Stomach (tissue), 4 donors: ENCODE measurements at regions not wholly inside any gene's neighbourhood (a gene's known extent, or its start where the extent isn't known, plus 50 kb on each side); places are given as distances from the start of the nearest gene placed in this dataset.

Experiments
- EP300 ChIP-seq: sonication (generic); formaldehyde crosslinking; IDR thresholded peaks from one replicate; pipeline ENCODE4 v1.6.1; 2017; ENCODE audit warnings: antibody characterized with exemption
- POLR2A ChIP-seq, 4 donors: fragments of 450-650 bp; IDR thresholded peaks; one replicate each; pipeline ENCODE4 v1.6.1; 2016; ENCODE audit warnings: antibody characterized with exemption in 4 of 4, control low read depth in 2 of 4, mild to moderate bottlenecking in 1 of 4, moderate library complexity in 1 of 4
- TF ChIP-seq, protein P1 (sequence below), 7 experiments: fragments of 450-650 bp in 4 of 7; fragments of 200-600 bp in 3 of 7; sonication (generic) in 3 of 7; IDR thresholded peaks; one replicate each; pipeline ENCODE4 v1.5.1; 2016 to 2019; ENCODE audit warnings: antibody characterized with exemption in 7 of 7, control low read depth in 2 of 7, mild to moderate bottlenecking in 1 of 7

DNA sequence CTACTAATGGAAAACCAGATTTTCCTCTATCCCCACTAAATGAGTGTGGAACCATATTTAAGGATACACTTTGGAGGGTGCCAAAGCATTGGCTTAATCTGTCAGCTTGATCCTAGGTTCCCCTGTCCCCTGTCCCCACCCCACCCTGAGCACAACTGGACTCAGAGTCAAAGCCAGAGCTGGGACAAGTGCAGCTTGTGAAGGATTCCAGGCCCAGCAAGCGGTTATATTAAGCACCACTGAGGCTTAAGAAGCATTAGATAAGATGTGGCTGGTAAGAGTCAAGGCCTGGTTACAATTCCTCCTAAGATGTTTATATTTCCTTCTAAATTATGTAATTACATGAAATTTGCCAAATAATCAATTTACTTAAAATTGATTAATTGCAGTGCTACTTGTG is 350.0 kb upstream of the GATB start:
- TF ChIP-seq, protein P1, sequence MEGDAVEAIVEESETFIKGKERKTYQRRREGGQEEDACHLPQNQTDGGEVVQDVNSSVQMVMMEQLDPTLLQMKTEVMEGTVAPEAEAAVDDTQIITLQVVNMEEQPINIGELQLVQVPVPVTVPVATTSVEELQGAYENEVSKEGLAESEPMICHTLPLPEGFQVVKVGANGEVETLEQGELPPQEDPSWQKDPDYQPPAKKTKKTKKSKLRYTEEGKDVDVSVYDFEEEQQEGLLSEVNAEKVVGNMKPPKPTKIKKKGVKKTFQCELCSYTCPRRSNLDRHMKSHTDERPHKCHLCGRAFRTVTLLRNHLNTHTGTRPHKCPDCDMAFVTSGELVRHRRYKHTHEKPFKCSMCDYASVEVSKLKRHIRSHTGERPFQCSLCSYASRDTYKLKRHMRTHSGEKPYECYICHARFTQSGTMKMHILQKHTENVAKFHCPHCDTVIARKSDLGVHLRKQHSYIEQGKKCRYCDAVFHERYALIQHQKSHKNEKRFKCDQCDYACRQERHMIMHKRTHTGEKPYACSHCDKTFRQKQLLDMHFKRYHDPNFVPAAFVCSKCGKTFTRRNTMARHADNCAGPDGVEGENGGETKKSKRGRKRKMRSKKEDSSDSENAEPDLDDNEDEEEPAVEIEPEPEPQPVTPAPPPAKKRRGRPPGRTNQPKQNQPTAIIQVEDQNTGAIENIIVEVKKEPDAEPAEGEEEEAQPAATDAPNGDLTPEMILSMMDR (IDR thresholded peaks at IDR 0.05) = no peak
- TF ChIP-seq POLR2A (IDR thresholded peaks at IDR 0.05) (no peak), EP300 (peak; percentile 34)
